Heart left ventricle (tissue), 13 donors: ENCODE measurements at regions not wholly inside any gene's neighbourhood (a gene's known extent, or its start where the extent isn't known, plus 50 kb on each side); places are given as distances from the start of the nearest gene placed in this dataset.
"Not testable (repeated sequence)": the region's sequence is repeated elsewhere in the genome, so short reads cannot be mapped to it uniquely, and the experiment has no call there.

ENCODE experiments used
- CTCF ChIP-seq, 12 donors: fragments of 200-600 bp; sonication (generic) in 4 of 12; IDR thresholded peaks; one replicate each; pipeline versions ENCODE4 v1.5.0 to v1.8.0; 2018 to 2022; ENCODE audit warnings: antibody characterized with exemption in 12 of 12, mild to moderate bottlenecking in 5 of 12
- POLR2A ChIP-seq, 2 donors: fragments of 450-650 bp; IDR thresholded peaks; one replicate each; pipeline ENCODE4 v1.6.1; 2017; ENCODE audit warnings: antibody characterized with exemption in 2 of 2, mild to moderate bottlenecking in 2 of 2, moderate library complexity in 2 of 2
- donor health status: ischemic (EF 13 %, LVEDD 7.1; RV severe dilation, severe dysfunction).
- donor health status: DM: no; HTN: yes; CAD: no.
- donor health status: DM: no; HTN: no; CAD: no.
- donor health status: ischemic (EF 25% LVEDD 6.9; RV normal size, moderate dysfunction).
- donor health status: ischemic (EF 25% LVEDD 5.7; RV mildly dilated, moderate dysfunction).
- donor health status: ischemic (EF 35%, LVEDD 5.7; RV mildly dilated, moderate dysfunction).
- donor health status: nonischemic (EF 11% LVEDD 7.7; RV severe dilation, severe dysfunction).
- donor health status: DM: yes; HTN: yes; CAD: no.
- donor health status: PGD.
- donor health status: ischemic (EF 29% LVEDD 5.4; RV normal size, mild dysfunction).
- donor health status: nonischemic (EF 23%, LVEDD 6.1; RV moderate dilation, normal function).

DNA sequence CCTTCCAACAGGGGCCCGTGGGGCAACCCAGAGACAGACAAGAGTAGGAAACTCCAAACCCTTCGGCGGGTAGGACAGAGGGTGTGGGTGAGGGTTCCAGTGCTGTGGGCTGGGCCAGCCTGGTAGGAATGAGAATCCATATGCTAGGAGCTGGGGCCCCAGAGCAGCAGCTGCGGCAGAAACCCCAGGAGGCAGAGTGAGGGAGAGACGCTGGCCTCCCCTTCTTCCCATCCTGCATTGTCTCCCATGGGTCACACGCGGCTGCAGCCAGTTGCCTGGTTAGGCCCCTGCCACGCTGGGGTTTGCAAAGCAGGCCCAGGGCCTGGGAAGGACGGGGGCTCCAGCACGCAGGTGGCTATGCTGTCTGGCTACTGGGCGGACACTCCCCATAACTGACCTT is 113.1 kb upstream of the CCZ1B start:
- not testable (repeated sequence) for TF ChIP-seq POLR2A, CTCF (IDR thresholded peaks at IDR 0.05)
